GM19452 (cell line): ENCODE measurements at regions not wholly inside any gene's neighbourhood (a gene's known extent, or its start where the extent isn't known, plus 50 kb on each side); places are given as distances from the start of the nearest gene placed in this dataset.

Experiments
- ATAC-seq: cut with Tn5 transposase; IDR thresholded peaks from one replicate; pipeline ENCODE4 v1.9.1; 2021; ENCODE audit not compliant: unreplicated experiment

DNA sequence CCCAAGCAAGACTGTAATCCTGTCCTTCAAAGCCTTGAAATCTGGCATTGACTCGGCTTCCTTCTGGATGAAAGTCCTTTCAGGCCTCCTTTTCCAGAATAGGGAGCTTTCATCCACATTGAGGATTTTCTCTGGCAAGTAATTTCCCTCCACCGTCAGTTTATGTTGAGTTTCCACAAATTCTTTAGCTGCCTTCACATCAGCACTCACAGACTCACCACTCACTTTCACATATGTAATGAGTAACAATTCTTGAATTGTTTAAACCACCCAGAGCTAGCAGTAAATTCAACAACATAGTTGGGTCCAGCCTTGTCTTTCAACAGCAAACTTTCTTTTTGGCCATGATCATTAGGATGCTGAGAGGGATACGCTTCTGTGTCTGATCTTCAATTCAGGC lies 84.3 kb upstream of the PRDM11 start:
- no peak for ATAC-seq

DNA sequence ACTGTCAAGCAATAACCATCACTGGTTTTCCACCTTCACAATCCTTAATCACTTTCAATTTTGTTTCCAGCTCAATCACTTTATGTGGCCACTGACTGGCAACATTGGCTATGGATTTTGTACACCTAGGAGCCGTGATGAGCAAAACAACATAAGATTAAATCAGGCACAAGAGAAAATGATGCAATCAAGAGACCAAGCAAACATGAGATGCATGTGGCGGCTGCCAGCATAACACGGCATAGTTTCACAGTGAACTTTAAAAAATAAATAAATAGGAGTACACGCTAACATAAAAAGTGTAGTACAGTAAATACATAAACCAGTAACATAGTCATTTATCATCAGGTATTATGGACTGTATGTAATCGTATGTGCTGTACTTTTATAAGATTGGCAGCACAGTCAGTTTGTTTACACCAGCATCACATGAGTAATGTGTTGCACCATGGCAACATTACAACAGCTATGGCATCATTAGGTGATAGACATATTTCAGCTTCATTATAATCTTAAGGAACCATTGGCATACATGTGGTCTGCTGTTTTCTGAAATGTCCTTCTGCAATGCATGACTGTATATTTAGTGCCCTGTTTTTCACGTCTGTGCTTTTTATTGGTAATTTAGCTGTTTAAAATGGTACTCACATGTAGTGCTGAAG lies 83.3 kb upstream of the PRDM11 start:
- ATAC-seq, result no peak

DNA sequence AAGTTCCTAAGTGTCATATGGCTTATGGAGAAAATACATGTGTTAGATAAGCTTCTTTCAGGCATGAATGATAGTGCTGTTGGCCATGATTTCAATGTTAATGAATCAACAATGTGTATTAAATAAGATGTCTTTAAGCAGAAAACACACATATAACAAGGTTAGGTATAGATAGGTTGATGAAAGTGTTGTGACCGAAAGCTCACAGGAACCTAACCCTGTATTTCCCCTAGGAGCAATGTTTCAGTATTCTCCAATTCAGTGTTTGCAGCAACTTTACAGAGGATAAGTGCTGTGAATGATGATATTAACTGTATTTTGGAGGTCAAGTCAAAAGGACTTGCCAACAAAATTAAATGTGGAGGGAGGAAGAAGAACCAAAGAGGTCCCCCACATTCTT lies 82.8 kb upstream of the PRDM11 start:
- no peak for ATAC-seq

DNA sequence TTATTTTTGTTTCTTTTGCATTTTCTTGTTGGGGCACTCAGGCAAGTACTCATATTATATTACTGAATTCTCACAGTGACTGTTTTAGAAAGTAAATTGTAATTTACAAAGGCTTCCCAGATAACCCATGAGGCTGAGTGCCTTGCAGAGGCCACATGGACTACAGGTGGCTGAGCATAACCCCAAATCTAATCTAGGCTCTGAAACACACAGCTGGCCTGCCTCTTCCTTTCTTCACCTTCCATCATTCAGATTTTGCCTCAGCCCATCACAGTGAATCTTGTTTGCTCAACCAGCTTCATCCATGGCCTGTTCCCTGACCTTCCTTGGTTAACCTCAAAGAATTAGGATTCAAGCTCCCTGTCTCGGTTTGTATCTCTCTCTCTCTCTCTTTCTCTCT lies 78.5 kb upstream of the PRDM11 start:
- no peak for ATAC-seq

DNA sequence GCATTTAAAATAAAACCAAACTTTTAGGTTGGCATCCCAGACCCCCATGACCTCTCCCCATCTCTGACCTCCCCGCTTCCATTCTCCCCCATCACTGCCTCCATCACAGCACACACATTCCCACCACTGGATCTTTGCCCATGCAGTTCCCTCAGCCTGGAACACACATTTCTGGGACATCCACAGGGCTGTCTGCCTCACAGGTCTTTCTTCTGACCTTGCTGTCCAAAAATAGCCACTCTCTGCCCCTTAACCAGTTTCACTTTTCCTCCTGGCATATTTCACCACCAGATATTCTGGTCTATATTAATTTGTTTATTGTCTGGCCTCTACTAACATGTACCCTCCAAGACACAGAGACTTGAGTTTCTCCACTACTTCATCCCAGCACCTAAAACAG lies 75.2 kb upstream of the PRDM11 start:
- ATAC-seq, result no peak

DNA sequence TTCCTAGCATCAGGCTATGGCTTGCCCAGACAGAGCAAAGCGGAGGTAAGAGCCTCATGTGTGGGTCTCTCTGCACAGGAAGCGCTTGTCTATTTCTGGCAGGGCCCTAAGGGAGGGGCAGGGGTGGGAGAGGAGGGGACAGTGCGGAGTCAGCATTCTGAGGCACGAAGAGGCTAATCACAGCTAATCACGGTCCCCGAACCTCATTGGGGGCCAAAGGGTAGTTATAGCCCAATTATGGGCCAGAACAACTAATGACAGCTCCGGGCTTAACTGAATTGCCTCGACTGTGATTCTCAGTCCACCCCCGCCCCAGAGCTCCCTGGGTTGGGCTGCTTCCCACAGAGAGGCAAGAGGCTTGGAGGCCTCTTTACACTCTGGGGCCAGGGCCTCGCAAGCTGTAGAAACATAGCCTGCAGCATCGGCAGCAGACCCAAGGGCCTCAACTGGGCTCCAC lies 72.7 kb upstream of the PRDM11 start:
- ATAC-seq, result peak; percentile 58

DNA sequence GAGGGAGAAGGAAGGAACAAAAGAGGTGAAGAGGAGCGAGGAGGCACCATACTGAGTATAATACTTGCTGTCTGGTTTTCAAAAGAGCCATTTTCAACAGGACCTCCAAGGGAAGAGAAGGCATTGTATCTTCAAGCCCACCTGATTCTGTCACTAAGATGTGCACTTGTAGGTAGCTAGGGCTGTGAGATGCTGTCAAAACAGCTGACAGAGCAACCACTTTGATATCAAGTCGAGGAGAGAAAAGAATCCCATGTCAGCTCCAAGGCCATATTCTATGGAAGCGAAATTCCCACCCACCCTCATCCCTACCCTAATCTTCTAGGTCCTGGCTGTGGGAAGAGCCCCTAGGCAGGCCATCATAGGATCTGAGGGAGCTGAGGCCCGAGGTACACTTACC lies 70.9 kb upstream of the PRDM11 start:
- no peak for ATAC-seq

DNA sequence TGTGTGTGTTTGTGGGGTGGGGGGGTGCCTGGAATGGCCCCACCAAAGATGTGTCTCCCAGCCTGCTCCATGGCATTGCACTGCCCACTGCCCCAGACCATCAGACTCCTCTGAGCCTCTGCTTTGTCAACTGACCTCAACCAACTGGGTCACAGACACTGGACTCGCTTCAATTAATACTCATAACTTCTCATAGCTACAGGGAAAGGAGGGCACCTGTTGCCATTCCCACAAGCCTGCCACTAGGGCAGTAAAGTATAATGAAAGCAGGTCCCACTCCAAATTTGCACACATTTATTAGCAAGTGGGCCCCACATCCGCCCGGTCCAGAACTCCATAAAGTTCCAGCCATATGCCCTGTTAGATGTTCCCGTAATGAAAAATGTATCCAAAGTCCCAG lies 70.5 kb upstream of the PRDM11 start:
- no peak for ATAC-seq

DNA sequence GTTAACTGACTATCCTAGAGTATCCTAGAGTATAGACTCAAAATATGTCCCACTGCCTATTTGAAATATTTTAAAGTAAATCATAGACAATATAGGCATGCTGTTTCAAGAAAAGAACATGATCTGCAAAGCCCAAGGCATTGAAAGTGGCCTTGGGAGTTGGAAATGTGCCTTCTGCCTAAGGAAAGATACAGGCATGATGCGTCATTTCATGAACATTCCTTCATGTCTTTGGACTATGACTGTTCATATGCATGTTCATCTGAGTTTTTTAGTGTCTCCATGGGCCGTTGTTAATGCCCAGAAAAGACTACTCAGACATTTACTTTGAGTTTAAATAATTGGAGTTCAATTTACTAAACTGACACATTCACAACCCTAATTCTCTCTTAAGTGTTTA lies 69.7 kb upstream of the PRDM11 start:
- no peak for ATAC-seq

DNA sequence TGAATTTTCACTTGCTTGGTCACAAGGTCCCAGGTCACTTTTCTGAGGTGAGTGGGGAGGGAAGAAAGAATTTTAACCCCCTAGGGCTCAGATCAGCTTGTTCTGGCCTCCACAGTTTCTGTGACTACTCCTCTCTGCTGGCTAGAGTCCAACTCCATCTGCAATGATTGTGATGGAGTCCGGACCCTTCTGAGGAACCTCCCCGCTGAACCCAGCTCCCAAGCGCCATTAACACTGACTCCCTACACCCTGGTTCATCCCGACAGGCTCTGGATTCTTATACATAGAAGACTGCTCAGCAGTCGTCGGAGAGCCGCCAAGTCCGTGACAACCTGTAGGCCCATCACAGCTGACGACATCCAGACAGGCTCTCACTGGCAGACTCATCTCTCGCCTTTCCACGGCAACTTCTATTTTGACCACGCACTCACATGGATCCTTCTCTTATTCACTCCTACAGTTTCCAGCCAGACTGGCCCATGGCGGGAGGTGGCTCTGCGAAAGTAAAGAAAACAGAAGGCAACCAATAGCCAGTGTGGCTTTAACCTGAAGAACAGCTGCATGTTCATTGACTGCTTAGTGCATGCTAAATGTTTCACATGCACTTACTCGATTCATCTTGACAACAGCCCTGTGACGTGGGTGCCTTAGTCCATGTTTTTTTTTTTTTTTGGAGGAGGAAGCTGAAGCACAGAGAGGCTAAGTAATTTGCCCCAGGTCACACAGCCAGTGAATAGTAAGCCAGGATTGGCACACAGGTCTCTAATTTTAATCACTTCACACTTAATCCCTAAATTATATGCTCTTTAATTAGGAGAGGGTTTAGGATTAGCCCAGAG lies 68.0 kb upstream of the PRDM11 start:
- ATAC-seq, result no peak

DNA sequence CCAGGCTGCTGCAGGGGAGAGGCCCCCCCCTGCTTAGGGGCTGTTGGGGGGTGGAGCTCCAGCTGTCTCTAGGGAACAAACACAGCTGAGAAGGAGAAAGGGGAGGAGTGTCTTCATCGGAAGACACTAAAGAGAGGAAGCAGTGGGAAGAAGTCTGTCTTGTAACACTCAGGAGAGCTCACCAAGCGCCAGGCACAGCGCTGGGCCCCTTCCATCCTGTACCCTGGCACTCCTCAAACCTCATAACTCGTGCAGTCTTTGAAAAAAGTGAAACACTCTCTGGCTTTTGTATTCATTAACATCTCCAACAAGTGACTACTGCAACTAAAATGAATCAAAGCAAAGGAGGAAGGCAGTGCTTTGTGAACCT lies 67.4 kb upstream of the PRDM11 start:
- no peak for ATAC-seq

DNA sequence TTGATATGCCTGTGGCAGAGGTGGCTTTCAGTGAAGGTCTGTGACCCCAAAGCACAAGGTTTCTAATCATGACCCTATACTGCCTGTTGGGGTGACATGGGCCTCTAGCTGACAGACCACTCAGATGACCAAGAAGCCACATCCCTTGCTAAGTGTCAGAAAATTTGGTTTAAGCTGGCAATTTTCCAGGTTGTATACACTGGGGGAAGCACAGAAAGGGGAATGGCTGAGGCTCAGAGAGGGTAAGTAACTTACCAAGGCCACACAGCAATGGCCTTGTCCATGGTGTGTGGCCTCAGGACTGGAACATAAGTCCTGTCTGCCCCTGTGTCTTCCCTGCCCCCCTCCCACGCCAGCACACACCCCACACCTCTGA lies 66.9 kb upstream of the PRDM11 start:
- ATAC-seq, result no peak

DNA sequence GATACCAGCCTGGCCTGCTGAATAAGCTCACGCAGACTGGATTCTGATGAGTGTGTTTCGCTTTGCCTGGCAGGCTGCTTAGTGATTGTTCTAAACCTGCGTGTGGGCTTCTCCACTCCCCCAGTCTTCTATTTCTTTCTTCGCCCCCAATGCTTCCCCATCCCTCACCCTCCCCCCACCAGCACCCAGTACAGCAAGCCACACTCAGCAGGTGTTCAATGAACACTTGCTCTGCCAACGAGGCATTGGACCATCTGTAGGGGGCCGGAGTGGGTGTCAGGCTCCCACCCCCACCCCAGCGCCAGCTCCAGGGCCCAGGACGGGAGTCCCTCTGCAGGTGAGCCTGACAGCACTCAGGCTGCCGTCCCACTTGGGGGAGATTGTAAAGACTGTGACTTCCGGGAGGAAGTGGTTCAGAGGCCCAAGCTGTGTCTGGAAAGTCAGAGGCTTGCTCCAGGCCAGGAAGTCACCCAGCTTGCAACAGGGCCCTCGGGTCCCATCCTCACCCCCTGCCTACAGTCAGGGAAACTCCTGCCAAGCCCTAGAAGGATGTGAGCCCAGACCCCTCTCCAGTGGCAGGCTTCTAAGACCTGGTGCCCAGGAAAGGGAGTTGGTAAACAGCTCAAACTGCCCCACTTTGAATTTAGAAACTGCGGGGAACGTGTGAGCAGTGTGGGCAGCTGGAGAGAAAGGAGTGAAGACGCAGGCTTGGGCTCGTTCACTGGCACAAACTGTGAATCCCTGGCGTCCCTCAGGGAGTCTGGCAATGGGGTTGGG lies 66.3 kb upstream of the PRDM11 start:
- peak; percentile 81 for ATAC-seq

DNA sequence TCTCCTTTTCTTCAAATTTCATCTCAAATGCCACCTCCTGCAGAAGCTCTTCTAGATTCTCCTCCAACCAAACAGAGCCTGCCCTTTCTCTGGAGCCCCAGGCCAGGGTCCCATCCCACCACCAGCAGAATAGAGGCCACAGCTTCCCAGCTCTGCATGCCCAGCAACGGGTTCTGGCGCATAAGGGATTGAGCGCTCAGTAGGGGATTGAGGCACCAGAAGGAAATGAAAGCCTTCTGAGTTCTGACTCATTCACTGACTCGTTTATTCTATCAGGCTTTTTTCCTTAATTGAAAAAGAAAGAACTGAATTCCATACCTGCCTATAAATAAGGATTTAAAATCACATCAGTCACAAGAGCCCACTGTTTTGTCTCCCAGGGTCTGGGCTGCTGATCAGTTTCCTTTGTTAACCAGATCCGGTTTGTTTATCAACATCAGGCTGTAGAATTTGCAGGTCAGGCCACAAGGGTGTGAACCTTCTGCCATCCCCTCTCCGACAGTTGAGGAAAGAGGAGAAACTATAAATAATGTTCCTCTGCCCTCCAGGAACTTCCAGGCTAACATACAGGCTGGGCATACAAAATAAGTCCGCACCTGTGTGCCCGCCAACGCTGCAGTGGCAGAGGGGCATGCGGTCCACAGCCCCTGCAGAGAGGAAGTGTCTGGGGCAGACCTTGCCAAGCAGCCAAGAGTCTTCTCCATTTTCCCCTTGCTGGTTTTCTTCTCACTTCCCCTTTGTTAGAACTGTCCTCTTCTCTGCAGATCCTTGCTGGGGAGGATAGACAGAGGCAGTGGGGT lies 63.5 kb upstream of the PRDM11 start:
- ATAC-seq, result no peak

DNA sequence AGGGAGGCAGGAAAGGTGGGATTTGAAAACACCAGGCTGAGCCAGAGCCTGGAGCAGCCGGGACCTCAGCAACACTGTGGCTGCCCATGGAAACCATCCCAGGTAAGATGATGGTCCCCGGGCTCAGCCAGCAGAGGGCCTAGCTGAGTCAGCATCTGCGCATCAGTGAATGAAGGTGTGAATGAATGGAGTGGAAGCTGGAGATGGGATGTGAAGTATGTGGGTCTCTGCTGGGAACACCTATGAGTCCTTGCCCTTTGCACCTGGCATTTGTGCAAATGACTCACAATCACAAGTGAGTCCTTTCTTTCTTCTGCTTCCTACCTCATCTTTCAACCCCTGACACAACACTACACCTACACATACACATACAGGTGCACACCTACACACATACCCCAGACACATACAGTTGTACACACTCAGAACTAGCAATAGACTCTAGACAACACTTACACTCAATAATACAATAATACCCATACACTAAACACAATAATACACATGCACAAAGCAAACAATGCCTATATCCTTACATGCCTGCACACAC lies 62.8 kb upstream of the PRDM11 start:
- no peak for ATAC-seq

DNA sequence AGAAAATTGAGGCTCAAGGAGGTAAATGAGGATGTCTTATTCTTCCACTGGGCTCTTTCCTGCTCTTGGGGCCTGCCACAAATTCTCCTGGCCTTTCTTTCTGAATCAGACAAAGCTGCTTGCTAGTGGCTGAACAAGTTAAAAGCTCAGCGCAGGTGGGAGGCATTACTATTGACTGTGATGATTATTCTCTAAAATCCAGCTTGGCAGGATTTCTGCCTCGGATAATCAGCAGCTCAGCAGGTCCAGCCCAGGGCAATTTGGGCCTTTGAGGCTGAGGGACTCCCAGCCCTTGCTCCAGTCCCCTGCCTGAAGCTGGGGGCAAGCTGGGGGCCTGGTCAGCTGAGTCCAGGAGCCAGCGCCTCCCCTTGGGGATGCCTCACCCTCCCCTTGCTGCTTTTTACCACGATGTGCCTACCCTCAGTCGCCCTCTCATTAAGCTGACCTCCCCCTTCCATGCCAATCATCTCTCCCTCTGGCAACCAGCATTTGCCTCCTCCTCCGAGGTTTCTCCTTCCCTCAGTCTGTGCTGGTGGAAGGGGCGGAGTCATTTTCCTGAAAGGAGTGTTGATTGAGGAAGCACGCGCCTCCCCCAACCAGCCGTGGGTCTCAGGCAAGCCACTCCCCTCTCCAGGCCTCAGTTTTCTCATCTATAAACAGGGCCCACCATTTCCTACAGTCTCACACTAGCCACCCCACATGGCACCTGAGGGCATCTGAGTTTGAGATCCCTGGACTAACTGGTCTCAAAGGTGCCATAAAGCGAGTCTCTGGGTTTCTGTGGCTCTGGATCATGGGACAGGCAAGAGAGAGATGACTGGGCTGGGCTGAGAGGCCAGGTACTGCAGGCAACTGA lies 60.6 kb upstream of the PRDM11 start:
- no peak for ATAC-seq

DNA sequence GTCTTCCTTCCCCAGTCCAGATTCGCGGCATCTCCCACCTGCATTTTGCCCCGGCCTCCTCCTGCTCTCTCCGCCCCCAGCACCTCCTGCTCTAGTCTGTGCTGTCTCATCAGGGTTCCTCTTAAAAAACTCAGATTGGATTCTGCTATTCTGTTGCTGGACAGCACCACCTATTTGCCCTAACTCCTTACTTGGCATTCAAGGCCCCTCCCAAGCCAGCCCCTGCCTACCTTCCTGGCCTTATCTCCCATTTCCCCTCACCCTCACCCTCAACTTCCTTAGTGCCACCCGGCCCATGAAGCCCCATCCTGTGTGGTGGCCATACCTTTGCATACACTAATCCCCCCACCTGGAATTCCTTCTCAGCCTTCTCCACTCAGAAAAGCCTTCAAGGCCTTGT lies 59.9 kb upstream of the PRDM11 start:
- ATAC-seq, result no peak

DNA sequence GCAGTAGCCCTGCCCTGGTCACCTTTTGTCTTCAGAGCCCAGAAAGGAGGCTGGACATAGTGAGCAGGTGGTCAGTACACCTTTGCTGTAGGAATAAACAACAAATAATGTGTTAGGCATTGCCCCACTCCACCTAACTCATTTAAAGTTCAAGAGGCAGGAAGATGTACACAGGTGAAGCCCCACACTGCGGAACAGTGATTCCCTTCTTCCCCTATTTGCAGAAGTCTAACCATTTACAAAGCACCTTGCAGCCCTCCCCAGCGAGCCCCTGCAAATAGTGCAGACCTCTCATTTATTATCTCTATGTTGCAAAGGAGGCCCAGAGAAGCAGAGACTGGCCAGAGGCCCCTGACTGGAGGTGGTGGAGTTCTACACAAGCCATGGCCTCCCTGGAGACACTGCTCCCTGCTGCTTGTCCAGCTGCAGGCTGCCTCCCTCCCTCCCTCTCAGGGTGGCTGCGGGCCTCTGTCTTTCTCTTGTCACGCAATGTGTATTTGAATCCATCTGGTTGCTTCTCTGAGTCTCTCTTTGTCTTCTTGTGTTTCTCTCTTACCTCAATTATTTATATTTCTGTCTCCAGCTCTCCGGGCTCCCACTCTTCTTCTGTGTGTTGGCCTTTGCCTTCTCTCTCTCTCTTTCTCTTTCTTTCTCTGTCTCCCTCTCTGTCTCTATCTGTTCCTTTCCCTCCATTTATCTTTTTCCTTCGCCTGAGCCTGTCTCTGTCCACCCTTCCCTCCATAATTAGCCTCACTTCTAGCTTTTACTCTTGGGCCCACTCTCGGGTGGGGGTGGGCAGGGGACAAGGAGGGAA lies 59.1 kb upstream of the PRDM11 start:
- no peak for ATAC-seq

DNA sequence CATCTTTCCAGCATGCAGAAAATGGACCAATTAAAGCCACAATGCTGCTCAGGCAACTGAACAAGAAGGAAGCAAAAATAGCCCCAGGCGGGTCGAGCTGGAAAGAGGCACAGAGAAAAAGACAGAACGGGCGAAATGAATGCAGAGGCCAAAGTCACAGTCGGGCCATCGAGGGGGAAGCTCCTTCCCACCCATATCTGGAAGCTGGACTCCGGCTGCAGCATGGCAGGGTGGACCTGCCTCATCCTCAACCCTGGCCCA lies 58.6 kb upstream of the PRDM11 start:
- ATAC-seq, result no peak
